OCI-LY1 (cell line): ENCODE measurements at regions not wholly inside any gene's neighbourhood (a gene's known extent, or its start where the extent isn't known, plus 50 kb on each side); places are given as distances from the start of the nearest gene placed in this dataset.

Source experiments
- H2AFZ ChIP-seq: fragments of 200-600 bp; sonication (generic), shearing (Covaris generic); 2 replicates; pipeline ENCODE4 v1.6.0; 2014; ENCODE audit warnings: antibody characterized with exemption, mild to moderate bottlenecking, low read length
- H3F3A ChIP-seq: fragments of 200-600 bp; sonication (generic), shearing (Covaris generic); 2 replicates; pipeline ENCODE4 v1.6.0; 2014; ENCODE audit warnings: mild to moderate bottlenecking, antibody characterized with exemption, low read length, moderate library complexity; ENCODE audit not compliant: insufficient read depth
- H3K27ac ChIP-seq: fragments of 200-600 bp; sonication (generic); 2 replicates; pipeline ENCODE4 v1.5.1; 2014; ENCODE audit warnings: low read length, mixed run types, mild to moderate bottlenecking, low read depth; ENCODE audit not compliant: poor library complexity, severe bottlenecking
- H3K27me3 ChIP-seq: fragments of 200-600 bp; sonication (generic); 2 replicates; pipeline ENCODE4 v1.6.0; 2014; ENCODE audit warnings: antibody characterized with exemption, mild to moderate bottlenecking, low read length, moderate library complexity; ENCODE audit not compliant: insufficient read depth
- H3K36me3 ChIP-seq: fragments of 200-600 bp; sonication (generic); 2 replicates; pipeline ENCODE4 v1.6.1; 2014; ENCODE audit warnings: mild to moderate bottlenecking, antibody characterized with exemption, low read length, moderate library complexity, mixed read lengths; ENCODE audit not compliant: insufficient read depth
- H3K4me1 ChIP-seq: fragments of 200-600 bp; sonication (generic); 2 replicates; pipeline ENCODE4 v1.5.1; 2014; ENCODE audit warnings: mild to moderate bottlenecking, low read length, moderate library complexity; ENCODE audit not compliant: insufficient read depth, severe bottlenecking
- H3K4me2 ChIP-seq: fragments of 200-600 bp; sonication (generic), shearing (Covaris generic); 2 replicates; pipeline ENCODE4 v1.6.1; 2014; ENCODE audit warnings: low read length
- H3K4me3 ChIP-seq: fragments of 200-600 bp; sonication (generic); 2 replicates; pipeline ENCODE4 v1.5.1; 2014; ENCODE audit warnings: low read length, low read depth, mild to moderate bottlenecking, mixed read lengths; ENCODE audit not compliant: poor library complexity, severe bottlenecking
- H3K79me2 ChIP-seq: fragments of 200-600 bp; shearing (Covaris generic); 2 replicates; pipeline ENCODE4 v1.6.1; 2016; ENCODE audit warnings: mixed run types, low read length, mixed read lengths; ENCODE audit not compliant: insufficient read depth
- H3K9ac ChIP-seq: fragments of 200-600 bp; sonication (generic), shearing (Covaris generic); 2 replicates; pipeline ENCODE4 v1.6.1; 2014; ENCODE audit warnings: mild to moderate bottlenecking, low read length, mixed read lengths
- H3K9me2 ChIP-seq: fragments of 200-600 bp; sonication (generic), shearing (Covaris generic); 2 replicates; pipeline ENCODE4 v1.6.1; 2014; ENCODE audit warnings: low read depth, mild to moderate bottlenecking, low read length, mixed read lengths
- H3K9me3 ChIP-seq: fragments of 200-600 bp; shearing (Covaris generic); 2 replicates; pipeline ENCODE4 v1.6.1; 2014; ENCODE audit warnings: low read length, mixed read lengths
- H4K20me1 ChIP-seq: fragments of 200-600 bp; sonication (generic), shearing (Covaris generic); 2 replicates; pipeline ENCODE4 v1.6.0; 2016; ENCODE audit warnings: mild to moderate bottlenecking, low read length; ENCODE audit not compliant: insufficient read depth
- CTCF ChIP-seq: fragments of 200-600 bp; sonication (generic), shearing (Covaris generic); IDR thresholded peaks from 2 replicates; pipeline ENCODE4 v1.5.1; 2017; ENCODE audit warnings: mild to moderate bottlenecking, antibody characterized with exemption, low read length, moderate library complexity, mixed read lengths
- EZH2 ChIP-seq: fragments of 200-600 bp; sonication (generic), shearing (Covaris generic); IDR thresholded peaks from 2 replicates; pipeline ENCODE4 v1.8.0; 2017; ENCODE audit warnings: borderline replicate concordance, mixed run types, mild to moderate bottlenecking, antibody characterized with exemption, low read length, moderate library complexity, mixed read lengths

- H3K79me2 ChIP-seq = no peaks in the 10 kb centered on the region
- H3K27ac ChIP-seq = no peak overlapping the region
- no peak overlapping the region for H3K4me2 ChIP-seq
- H3F3A ChIP-seq = no peaks in the 10 kb centered on the region
- H3K9ac ChIP-seq = no peak overlapping the region
- no peaks in the 10 kb centered on the region for H3K9me2 ChIP-seq
- H2AFZ ChIP-seq = no peak overlapping the region
- TF ChIP-seq EZH2 (no peak), CTCF (no peak)
- H3K9me3 ChIP-seq = no peaks in the 10 kb centered on the region
- H3K4me3 ChIP-seq = no peak overlapping the region
- H3K27me3 ChIP-seq = no peaks in the 10 kb centered on the region
- no peaks in the 10 kb centered on the region for H3K4me1 ChIP-seq
- no peaks in the 10 kb centered on the region for H3K36me3 ChIP-seq
- no peaks in the 10 kb centered on the region for H4K20me1 ChIP-seq
Measured at GRCh38 chr5:4420681-4421080, 719.4 kb upstream of the ADAMTS16 start.

GRCh38 chr5:4422247-4422646 lies 717.9 kb upstream of the ADAMTS16 start:
- no peaks in the 10 kb centered on the region for H4K20me1 ChIP-seq
- no peaks in the 10 kb centered on the region for H3K27me3 ChIP-seq
- H3K4me1 ChIP-seq = no peaks in the 10 kb centered on the region
- no peak overlapping the region for H3K4me3 ChIP-seq
- H3K27ac ChIP-seq = no peak overlapping the region
- H3F3A ChIP-seq = no peaks in the 10 kb centered on the region
- H3K4me2 ChIP-seq = no peak overlapping the region
- no peak overlapping the region for H3K9ac ChIP-seq
- no peaks in the 10 kb centered on the region for H3K9me2 ChIP-seq
- H2AFZ ChIP-seq = no peak overlapping the region
- no peaks in the 10 kb centered on the region for H3K36me3 ChIP-seq
- TF ChIP-seq EZH2 (no peak), CTCF (no peak)
- no peaks in the 10 kb centered on the region for H3K9me3 ChIP-seq
- H3K79me2 ChIP-seq = no peaks in the 10 kb centered on the region

GRCh38 chr5:4424895-4425294 lies 715.2 kb upstream of the ADAMTS16 start:
- no peaks in the 10 kb centered on the region for H3K36me3 ChIP-seq
- no peaks in the 10 kb centered on the region for H3K9me2 ChIP-seq
- no peaks in the 10 kb centered on the region for H4K20me1 ChIP-seq
- H3K27ac ChIP-seq = no peak overlapping the region
- no peak overlapping the region for H3K9ac ChIP-seq
- H3K4me2 ChIP-seq = no peak overlapping the region
- H3K4me1 ChIP-seq = no peaks in the 10 kb centered on the region
- no peak overlapping the region for H2AFZ ChIP-seq
- H3K27me3 ChIP-seq = no peaks in the 10 kb centered on the region
- no peaks in the 10 kb centered on the region for H3K9me3 ChIP-seq
- H3K79me2 ChIP-seq = no peaks in the 10 kb centered on the region
- no peak for TF ChIP-seq CTCF
- TF ChIP-seq EZH2 = no peak
- no peak overlapping the region for H3K4me3 ChIP-seq
- H3F3A ChIP-seq = no peaks in the 10 kb centered on the region
